ENCODE measurements at regions not wholly inside any gene's neighbourhood (a gene's known extent, or its start where the extent isn't known, plus 50 kb on each side); places are given as distances from the start of the nearest gene placed in this dataset.
"Not testable (repeated sequence)": the region's sequence is repeated elsewhere in the genome, so short reads cannot be mapped to it uniquely, and the experiment has no call there.

DNA sequence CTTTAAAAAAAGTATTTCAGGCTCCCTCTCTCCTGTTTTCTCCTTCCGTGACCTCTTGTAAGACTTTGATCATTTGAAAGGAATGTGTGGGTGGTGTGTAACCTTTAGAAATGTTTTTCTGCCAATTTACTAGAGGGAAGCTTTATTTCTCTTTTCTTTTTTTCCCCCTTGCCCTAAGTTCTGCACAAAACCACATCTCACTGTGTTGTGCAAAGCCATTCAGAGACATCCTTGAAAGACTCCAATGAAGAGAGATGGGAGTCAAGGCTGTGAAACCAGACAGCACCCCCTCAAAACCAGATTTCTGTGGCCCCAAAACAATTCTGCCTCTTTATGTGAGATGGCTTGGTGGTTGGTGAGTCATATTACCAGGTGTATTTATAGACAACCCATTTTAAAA is 184.6 kb upstream of the ERBB4 start:
- Histone ChIP-seq H3K27ac (no peak overlapping the region), H3K27me3 (no peaks in the 10 kb centered on the region), H3K4me3 (no peak overlapping the region), H3K9me3 (peaks cover 0 to 3% (median 0%) of the 10 kb centered on the region in 4 donors), H3K36me3 (no peaks in the 10 kb centered on the region), H3K4me1 (no peaks in the 10 kb centered on the region)
- WGBS, 2 donors: 65 to 79% methylated on average over 1 of the region's 1 CpG
- no peak for DNase-seq
- intact Hi-C loops (cut with DNase I): no loop called here
- TF ChIP-seq POLR2A (IDR thresholded peaks at IDR 0.05) (no peak), EP300 (IDR thresholded peaks at IDR 0.05) (no peak), POLR2AphosphoS5 (IDR thresholded peaks at IDR 0.05) (no peak), CTCF (IDR thresholded peaks at IDR 0.05) (no peak)

DNA sequence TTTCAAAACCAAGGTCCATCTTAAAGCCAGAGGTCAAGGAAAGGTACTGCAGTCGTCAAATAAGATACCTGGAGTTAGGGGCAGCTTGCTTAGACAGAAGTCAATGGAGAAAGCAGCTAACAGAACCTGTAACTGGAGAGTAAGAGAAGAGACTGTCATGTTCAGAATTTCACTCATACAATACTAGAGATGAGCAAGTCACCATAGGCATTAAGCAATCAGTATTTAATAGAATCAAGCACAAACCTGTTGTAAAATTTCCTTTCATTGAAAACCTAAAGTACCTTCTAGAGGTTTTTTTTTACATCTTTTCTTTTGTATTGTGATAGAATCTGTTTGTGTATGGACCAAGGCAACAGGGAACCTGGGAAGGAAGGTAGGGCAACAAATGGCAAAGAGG is 183.4 kb upstream of the ERBB4 start:
- intact Hi-C loops (cut with DNase I): no loop called here
- Histone ChIP-seq H3K4me3 (no peak overlapping the region), H3K27me3 (no peaks in the 10 kb centered on the region), H3K27ac (no peak overlapping the region), H3K36me3 (no peaks in the 10 kb centered on the region), H3K4me1 (no peaks in the 10 kb centered on the region), H3K9me3 (peaks cover 0 to 3% (median 0%) of the 10 kb centered on the region in 4 donors)
- 84 to 89% methylated on average over 1 of the region's 1 CpG for WGBS, 2 donors
- no peak for DNase-seq
- TF ChIP-seq CTCF (IDR thresholded peaks at IDR 0.05) (no peak), POLR2A (IDR thresholded peaks at IDR 0.05) (no peak), POLR2AphosphoS5 (IDR thresholded peaks at IDR 0.05) (no peak), EP300 (IDR thresholded peaks at IDR 0.05) (no peak)

DNA sequence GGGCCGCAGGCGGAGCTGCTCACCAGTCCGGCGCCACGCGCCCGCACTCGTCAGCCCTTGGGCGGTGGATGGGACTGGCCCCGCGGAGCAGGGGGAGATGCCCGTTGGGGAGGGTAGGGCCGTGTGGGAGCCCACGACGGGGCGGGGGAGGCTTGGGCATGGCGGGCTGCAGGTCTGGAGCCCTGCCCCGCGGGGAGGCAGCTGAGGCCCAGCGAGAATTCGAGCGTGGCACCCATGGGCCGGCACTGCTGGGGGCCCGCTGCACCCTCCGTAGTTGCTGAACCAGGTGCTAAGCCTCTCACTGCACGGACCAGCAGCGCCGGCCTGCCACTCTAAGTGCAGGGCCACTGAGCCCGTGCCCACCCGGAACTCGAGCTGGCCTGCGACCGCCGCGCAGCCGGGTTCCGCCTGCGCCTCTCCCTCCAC is 182.4 kb upstream of the ERBB4 start:
- no peak for TF ChIP-seq POLR2A (IDR thresholded peaks at IDR 0.05)
- TF ChIP-seq CTCF (IDR thresholded peaks at IDR 0.05): no peak
- TF ChIP-seq POLR2AphosphoS5 (IDR thresholded peaks at IDR 0.05): no peak
- Histone ChIP-seq H3K4me3 (no peak overlapping the region), H3K36me3 (no peaks in the 10 kb centered on the region), H3K27me3 (no peaks in the 10 kb centered on the region), H3K4me1 (no peaks in the 10 kb centered on the region), H3K9me3 (peaks cover 0 to 3% (median 0%) of the 10 kb centered on the region in 4 donors), H3K27ac (no peak overlapping the region)
- intact Hi-C loops (cut with DNase I): no loop called here
- WGBS, 2 donors: 93 to 94% methylated on average over 38 of the region's 38 CpGs
- no peak for DNase-seq

DNA sequence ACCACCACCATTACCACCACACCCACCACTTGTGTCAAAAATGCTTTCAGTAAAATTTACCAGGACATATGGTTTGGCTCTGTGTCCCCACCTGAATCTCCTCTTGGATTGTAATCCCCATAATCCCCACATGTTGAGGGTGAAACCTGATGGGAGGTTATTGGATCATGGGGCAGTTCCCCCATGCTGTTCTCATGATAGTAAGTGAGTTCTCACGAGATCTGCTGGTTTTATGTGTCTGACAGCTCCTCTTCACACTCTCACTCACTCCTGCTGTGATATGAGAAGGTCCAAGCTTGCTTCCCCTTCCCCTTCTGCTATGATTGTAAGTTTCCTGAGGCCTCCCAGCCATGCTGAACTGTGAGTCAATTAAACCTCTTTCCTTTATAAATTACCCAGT is 176.8 kb upstream of the ERBB4 start:
- DNase-seq; H3K27me3 ChIP-seq; H3K4me3 ChIP-seq; H3K9me3 ChIP-seq; H3K27ac ChIP-seq; intact Hi-C loops (cut with DNase I); H3K36me3 ChIP-seq: not testable (repeated sequence)
- H3K4me1 ChIP-seq: peaks cover 0 to 13% (median 0%) of the 10 kb centered on the region in 4 donors
- WGBS, 2 donors: 20 to 59% methylated on average over 1 of the region's 1 CpG

GRCh38 chr2:212713681-212714080 is 175.1 kb upstream of the ERBB4 start:
- Histone ChIP-seq H3K27ac (no peak overlapping the region), H3K27me3 (no peaks in the 10 kb centered on the region), H3K9me3 (no peaks in the 10 kb centered on the region), H3K36me3 (no peaks in the 10 kb centered on the region), H3K4me1 (peaks cover 0 to 13% (median 0%) of the 10 kb centered on the region in 4 donors), H3K4me3 (no peak overlapping the region)
- no peak for DNase-seq
- 16 to 41% methylated on average over 1 of the region's 1 CpG for WGBS, 2 donors
- no peak for TF ChIP-seq EP300 (IDR thresholded peaks at IDR 0.05)
- no peak for TF ChIP-seq CTCF (IDR thresholded peaks at IDR 0.05)
- no peak for TF ChIP-seq POLR2AphosphoS5 (IDR thresholded peaks at IDR 0.05)
- TF ChIP-seq POLR2A (IDR thresholded peaks at IDR 0.05): no peak
- intact Hi-C loops (cut with DNase I): no loop called here
